AG04450 (cell line): ENCODE measurements at regions not wholly inside any gene's neighbourhood (a gene's known extent, or its start where the extent isn't known, plus 50 kb on each side); places are given as distances from the start of the nearest gene placed in this dataset.

Source experiments
- CTCF ChIA-PET: fragments of 300-600, 350-600 bp; formaldehyde crosslinking; extraction: SDS; loops from one replicate; lab custom pipeline; 2022; ENCODE audit warnings: antibody characterized with exemption, inconsistent platforms; lab: Charles Lee
- POLR2A ChIA-PET: fragments of 350-600 bp; formaldehyde crosslinking; extraction: SDS; loops from one replicate; lab custom pipeline; 2021; ENCODE audit warnings: antibody characterized with exemption, inconsistent platforms; lab: Yijun Ruan, JAX
- DNase-seq: peaks from one replicate; pipeline ENCODE4 v3.0.0-alpha.2; 2011; ENCODE audit warnings: low read depth, low spot score
- H3K27ac ChIP-seq: one replicate; pipeline ENCODE4 v1.5.1; 2012; ENCODE audit warnings: low read depth, low read length, control low read depth
- H3K27me3 ChIP-seq: one replicate; pipeline ENCODE4 v1.6.0; 2012; ENCODE audit warnings: low read length; ENCODE audit not compliant: control insufficient read depth, insufficient read depth
- H3K4me3 ChIP-seq: 2 replicates; pipeline ENCODE4 v1.5.1; 2011; ENCODE audit warnings: mild to moderate bottlenecking, low read depth, low read length, control low read depth
- H3K9me3 ChIP-seq: 2 replicates; pipeline ENCODE4 v1.5.1; 2012; ENCODE audit warnings: low read length; ENCODE audit not compliant: control insufficient read depth, insufficient read depth
- CTCF ChIP-seq: IDR thresholded peaks from 2 replicates; pipeline ENCODE4 v1.5.1; 2011; ENCODE audit warnings: low read depth, low read length, control low read depth, inconsistent platforms

- Histone ChIP-seq H3K27me3 (no peaks in the 10 kb centered on the region), H3K27ac (no peak overlapping the region), H3K4me3 (no peak overlapping the region), H3K9me3 (no peaks in the 10 kb centered on the region)
- no peak for DNase-seq
- ChIA-PET CTCF (no interaction called here), POLR2A (no interaction called here)
- TF ChIP-seq CTCF: no peak
Observed at GRCh38 chr6:143007646-143008045, 53.0 kb upstream of the AIG1 start.

DNA sequence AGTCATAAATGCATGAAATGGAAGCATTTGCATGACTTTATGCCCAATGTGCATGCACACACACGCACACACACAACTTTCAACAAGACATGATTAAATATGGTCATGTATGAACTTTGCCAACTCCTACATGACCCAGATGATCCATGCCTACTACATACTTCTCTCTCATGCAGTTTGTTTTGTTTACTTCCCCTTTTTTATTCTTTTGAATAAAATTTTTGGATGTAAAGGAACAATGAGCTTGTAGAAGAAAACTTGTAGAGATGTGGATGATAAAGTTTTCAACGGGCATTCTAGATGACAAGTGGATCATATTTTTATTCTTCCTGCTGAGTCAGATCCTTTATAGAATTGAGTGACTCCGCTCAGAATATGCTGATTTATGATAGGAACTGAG is 50.8 kb upstream of the AIG1 start:
- no peak overlapping the region for H3K27ac ChIP-seq
- POLR2A ChIA-PET: no interaction called here
- no peaks in the 10 kb centered on the region for H3K9me3 ChIP-seq
- no peak for DNase-seq
- H3K27me3 ChIP-seq: no peaks in the 10 kb centered on the region
- TF ChIP-seq CTCF: no peak
- CTCF ChIA-PET: interaction anchor here (1.0 kb wide), 1 partner anchor 443 kb away, joined by 3 read pairs; no protein-coding TSS in a partner anchor
- H3K4me3 ChIP-seq: no peak overlapping the region
